ENCODE measurements at regions not wholly inside any gene's neighbourhood (a gene's known extent, or its start where the extent isn't known, plus 50 kb on each side); places are given as distances from the start of the nearest gene placed in this dataset.
"Not testable (repeated sequence)": the region's sequence is repeated elsewhere in the genome, so short reads cannot be mapped to it uniquely, and the experiment has no call there.

- no peak for DNase-seq (ENCODE audit: low read depth)
Observed at GRCh38 chr12:47348206-47348605, 268.4 kb upstream of the AMIGO2 start.

GRCh38 chr12:47346251-47347019 is 266.7 kb upstream of the AMIGO2 start:
- DNase-seq (ENCODE audit: low read depth): no peak

- DNase-seq (ENCODE audit: low read depth): peak; percentile 65
Observed at GRCh38 chr12:47343684-47344567, 264.2 kb upstream of the AMIGO2 start.

GRCh38 chr12:47340411-47341015 is 260.8 kb upstream of the AMIGO2 start:
- DNase-seq (ENCODE audit: low read depth): no peak

GRCh38 chr12:47337581-47337980 is 257.8 kb upstream of the AMIGO2 start:
- no peak for DNase-seq (ENCODE audit: low read depth)

- not testable (repeated sequence) for DNase-seq (ENCODE audit: low read depth)
Observed at GRCh38 chr12:47333271-47333858, 253.6 kb upstream of the AMIGO2 start.

GRCh38 chr12:47328831-47329545 is 249.2 kb upstream of the AMIGO2 start:
- DNase-seq (ENCODE audit: low read depth): peak; percentile 47

- DNase-seq (ENCODE audit: low read depth): no peak
Observed at GRCh38 chr12:47326190-47326589, 246.4 kb upstream of the AMIGO2 start.

- no peak for DNase-seq (ENCODE audit: low read depth)
Observed at GRCh38 chr12:47323802-47324201, 244.0 kb upstream of the AMIGO2 start.

- DNase-seq (ENCODE audit: low read depth): no peak
Observed at GRCh38 chr12:47321436-47321835, 241.7 kb upstream of the AMIGO2 start.

- DNase-seq (ENCODE audit: low read depth): no peak
Observed at GRCh38 chr12:47319746-47320145, 240.0 kb upstream of the AMIGO2 start.

GRCh38 chr12:47318963-47319362 is 239.2 kb upstream of the AMIGO2 start:
- DNase-seq (ENCODE audit: low read depth): no peak

- DNase-seq (ENCODE audit: low read depth): no peak
Observed at GRCh38 chr12:47317175-47317915, 237.6 kb upstream of the AMIGO2 start.

GRCh38 chr12:47316609-47317049 is 236.9 kb upstream of the AMIGO2 start:
- DNase-seq (ENCODE audit: low read depth): no peak

GRCh38 chr12:47314996-47315395 is 235.2 kb upstream of the AMIGO2 start:
- DNase-seq (ENCODE audit: low read depth): no peak

GRCh38 chr12:47312808-47313426 is 233.2 kb upstream of the AMIGO2 start:
- DNase-seq (ENCODE audit: low read depth): no peak

- no peak for DNase-seq (ENCODE audit: low read depth)
Observed at GRCh38 chr12:47312147-47312546, 232.4 kb upstream of the AMIGO2 start.

- DNase-seq (ENCODE audit: low read depth): no peak
Observed at GRCh38 chr12:47311568-47311967, 231.8 kb upstream of the AMIGO2 start.

- DNase-seq (ENCODE audit: low read depth): no peak
Observed at GRCh38 chr12:47311010-47311409, 231.3 kb upstream of the AMIGO2 start.

- DNase-seq (ENCODE audit: low read depth): no peak
Observed at GRCh38 chr12:47308672-47309071, 228.9 kb upstream of the AMIGO2 start.
